ENCODE measurements at regions not wholly inside any gene's neighbourhood (a gene's known extent, or its start where the extent isn't known, plus 50 kb on each side); places are given as distances from the start of the nearest gene placed in this dataset.

- ATAC-seq (no peak), DNase-seq (no peak)
- no peaks in the 10 kb centered on the region for H3K27me3 ChIP-seq
- no peak overlapping the region for H3K27ac ChIP-seq
- WGBS, 2 donors, result 75 to 91% methylated on average over 2 of the region's 2 CpGs
- no peak overlapping the region for H3K4me3 ChIP-seq
- H3K9me3 ChIP-seq, result no peaks in the 10 kb centered on the region
- H3K4me1 ChIP-seq, result no peaks in the 10 kb centered on the region
- H3K36me3 ChIP-seq (replicated peaks in 1 of 2; ENCODE audit: insufficient read depth in 1 of 2, low read depth in 2 of 2), result no peaks in the 10 kb centered on the region
- TF ChIP-seq, protein P1, sequence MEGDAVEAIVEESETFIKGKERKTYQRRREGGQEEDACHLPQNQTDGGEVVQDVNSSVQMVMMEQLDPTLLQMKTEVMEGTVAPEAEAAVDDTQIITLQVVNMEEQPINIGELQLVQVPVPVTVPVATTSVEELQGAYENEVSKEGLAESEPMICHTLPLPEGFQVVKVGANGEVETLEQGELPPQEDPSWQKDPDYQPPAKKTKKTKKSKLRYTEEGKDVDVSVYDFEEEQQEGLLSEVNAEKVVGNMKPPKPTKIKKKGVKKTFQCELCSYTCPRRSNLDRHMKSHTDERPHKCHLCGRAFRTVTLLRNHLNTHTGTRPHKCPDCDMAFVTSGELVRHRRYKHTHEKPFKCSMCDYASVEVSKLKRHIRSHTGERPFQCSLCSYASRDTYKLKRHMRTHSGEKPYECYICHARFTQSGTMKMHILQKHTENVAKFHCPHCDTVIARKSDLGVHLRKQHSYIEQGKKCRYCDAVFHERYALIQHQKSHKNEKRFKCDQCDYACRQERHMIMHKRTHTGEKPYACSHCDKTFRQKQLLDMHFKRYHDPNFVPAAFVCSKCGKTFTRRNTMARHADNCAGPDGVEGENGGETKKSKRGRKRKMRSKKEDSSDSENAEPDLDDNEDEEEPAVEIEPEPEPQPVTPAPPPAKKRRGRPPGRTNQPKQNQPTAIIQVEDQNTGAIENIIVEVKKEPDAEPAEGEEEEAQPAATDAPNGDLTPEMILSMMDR (IDR thresholded peaks at IDR 0.05), result no peak
- no peak for TF ChIP-seq POLR2A (IDR thresholded peaks at IDR 0.05)
- intact Hi-C loops (cut with DNase I), result no loop called here
Observed at GRCh38 chrX:42220666-42221065, 297.3 kb upstream of the CASK start.

DNA sequence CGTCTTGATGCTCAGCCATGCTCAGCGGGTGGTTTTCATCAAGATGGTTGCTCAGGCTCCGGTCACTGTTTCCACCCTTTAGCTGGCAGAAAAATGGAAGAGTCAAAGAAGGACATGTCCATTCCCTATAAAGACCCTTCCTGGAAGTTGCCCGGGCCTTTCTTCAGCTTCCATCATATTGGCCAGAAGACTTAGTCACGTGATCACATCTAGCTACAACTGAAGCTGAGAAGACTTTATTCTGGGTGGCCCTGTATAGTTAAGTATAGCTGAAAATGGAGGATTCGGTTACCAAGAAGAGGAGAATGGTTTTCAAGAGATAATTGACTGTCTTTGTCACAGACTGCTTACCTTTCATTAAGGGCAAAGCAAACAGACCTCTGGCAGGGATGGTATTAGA, 296.7 kb upstream of the CASK start:
- H3K36me3 ChIP-seq (replicated peaks in 1 of 2; ENCODE audit: insufficient read depth in 1 of 2, low read depth in 2 of 2), result no peaks in the 10 kb centered on the region
- H3K27ac ChIP-seq, result no peak overlapping the region
- no peak for ATAC-seq
- H3K4me1 ChIP-seq, result no peaks in the 10 kb centered on the region
- no peaks in the 10 kb centered on the region for H3K27me3 ChIP-seq
- no peak overlapping the region for H3K4me3 ChIP-seq
- H3K9me3 ChIP-seq, result no peaks in the 10 kb centered on the region
- no peak for TF ChIP-seq POLR2A (IDR thresholded peaks at IDR 0.05)
- TF ChIP-seq, protein P1 (IDR thresholded peaks at IDR 0.05), result no peak
- intact Hi-C loops (cut with DNase I), result no loop called here
- DNase-seq, result no peak
- WGBS, 2 donors, result 78 to 90% methylated on average over 6 of the region's 6 CpGs

DNA sequence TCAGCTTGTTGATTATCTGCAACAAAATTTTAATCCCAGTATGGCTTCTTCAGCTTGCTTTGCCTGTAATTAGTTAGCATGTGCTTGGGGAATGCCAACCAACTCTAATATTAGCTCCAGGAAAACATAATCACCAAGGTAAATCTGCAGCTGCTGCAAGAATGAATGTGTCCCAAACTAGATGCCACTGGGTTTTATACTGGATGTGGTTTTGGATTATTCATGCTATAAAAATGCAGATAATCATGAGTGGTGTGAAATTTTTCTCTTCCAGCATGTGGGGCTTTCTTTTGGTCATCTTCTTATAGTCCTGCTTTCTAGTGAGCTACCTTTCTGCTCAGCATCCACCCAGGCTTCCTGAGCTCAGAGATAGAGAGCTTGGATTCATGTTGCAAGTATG, 295.9 kb upstream of the CASK start:
- H3K27ac ChIP-seq, result no peak overlapping the region
- H3K36me3 ChIP-seq (replicated peaks in 1 of 2; ENCODE audit: insufficient read depth in 1 of 2, low read depth in 2 of 2), result no peaks in the 10 kb centered on the region
- ATAC-seq (no peak), DNase-seq (no peak)
- TF ChIP-seq, protein P1 (IDR thresholded peaks at IDR 0.05), result no peak
- no peak overlapping the region for H3K4me3 ChIP-seq
- no peaks in the 10 kb centered on the region for H3K27me3 ChIP-seq
- no peaks in the 10 kb centered on the region for H3K9me3 ChIP-seq
- intact Hi-C loops (cut with DNase I), result no loop called here
- no peaks in the 10 kb centered on the region for H3K4me1 ChIP-seq

DNA sequence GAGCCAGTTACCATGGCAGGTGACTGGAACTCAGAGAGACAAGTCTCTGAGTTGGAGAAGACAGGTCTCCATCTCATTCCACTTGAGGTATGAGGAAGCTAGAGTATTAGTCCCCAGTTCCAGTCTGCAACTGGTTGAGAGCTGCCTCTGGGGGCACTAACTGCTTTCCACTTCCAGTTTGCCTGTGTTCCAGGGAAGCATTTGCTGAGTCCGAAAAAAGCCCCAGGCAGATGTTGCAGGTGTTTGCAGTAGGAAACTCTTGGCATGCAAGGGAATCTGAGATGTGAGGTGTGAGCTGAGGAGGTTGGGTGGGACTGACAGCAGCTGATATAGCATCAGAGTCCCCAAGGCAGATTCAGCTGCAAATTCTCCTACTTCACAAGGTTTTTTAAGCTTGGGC, 272.2 kb upstream of the CASK start:
- DNase-seq (no peak), ATAC-seq (no peak)
- no peaks in the 10 kb centered on the region for H3K27me3 ChIP-seq
- no peak overlapping the region for H3K4me3 ChIP-seq
- no peaks in the 10 kb centered on the region for H3K4me1 ChIP-seq
- H3K9me3 ChIP-seq, result no peaks in the 10 kb centered on the region
- 50 to 80% methylated on average over 1 of the region's 1 CpG for WGBS, 2 donors
- no peaks in the 10 kb centered on the region for H3K36me3 ChIP-seq (replicated peaks in 1 of 2; ENCODE audit: insufficient read depth in 1 of 2, low read depth in 2 of 2)
- TF ChIP-seq, protein P1 (IDR thresholded peaks at IDR 0.05), result no peak
- no peak for TF ChIP-seq POLR2A (IDR thresholded peaks at IDR 0.05)
- H3K27ac ChIP-seq, result no peak overlapping the region
- intact Hi-C loops (cut with DNase I), result no loop called here

DNA sequence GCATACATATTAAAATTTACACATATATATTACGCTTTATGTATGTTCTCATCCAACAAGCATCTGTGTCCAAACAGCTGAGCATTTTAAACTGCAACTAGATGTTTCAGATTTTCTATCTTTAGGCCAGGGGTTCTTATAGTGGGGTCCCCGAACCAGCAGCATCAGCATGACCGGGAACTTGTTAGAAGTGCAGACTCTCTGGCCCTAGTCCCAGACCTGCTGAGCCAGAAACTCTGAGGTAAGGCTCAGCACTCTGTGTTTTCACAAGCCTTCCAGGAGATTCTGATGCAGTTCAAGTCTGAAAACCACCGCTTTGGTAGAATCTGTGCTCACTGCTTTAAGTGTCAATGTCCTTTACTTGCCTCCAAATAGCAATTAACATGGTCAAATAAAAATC, 266.2 kb upstream of the CASK start:
- intact Hi-C loops (cut with DNase I), result no loop called here
- H3K4me3 ChIP-seq, result no peak overlapping the region
- 69 to 77% methylated on average over 3 to 4 of the region's 4 CpGs for WGBS, 2 donors
- no peak for ATAC-seq
- no peaks in the 10 kb centered on the region for H3K9me3 ChIP-seq
- H3K36me3 ChIP-seq (replicated peaks in 1 of 2; ENCODE audit: insufficient read depth in 1 of 2, low read depth in 2 of 2), result no peaks in the 10 kb centered on the region
- no peak overlapping the region for H3K27ac ChIP-seq
- H3K4me1 ChIP-seq, result no peaks in the 10 kb centered on the region
- TF ChIP-seq, protein P1 (IDR thresholded peaks at IDR 0.05), result no peak
- no peak for DNase-seq
- no peaks in the 10 kb centered on the region for H3K27me3 ChIP-seq
